SK-N-SH (cell line): ENCODE measurements at regions not wholly inside any gene's neighbourhood (a gene's known extent, or its start where the extent isn't known, plus 50 kb on each side); places are given as distances from the start of the nearest gene placed in this dataset.

ENCODE experiments used
- EP300 ChIP-seq, 2 experiments: IDR thresholded peaks; 2 replicates each; pipeline versions ENCODE4 v1.4.0 to v1.6.1; 2012; ENCODE audit warnings: borderline replicate concordance in 1 of 2, low read depth in 1 of 2, low read length in 1 of 2
- FOXJ3 ChIP-seq: sonication (generic); formaldehyde crosslinking; IDR thresholded peaks from 2 replicates; pipeline ENCODE4 v1.5.1; 2020; ENCODE audit warnings: mild to moderate bottlenecking, missing genetic modification reagents
- FOXM1 ChIP-seq: IDR thresholded peaks from 2 replicates; pipeline ENCODE4 v1.4.0; 2012; ENCODE audit warnings: low read depth, mild to moderate bottlenecking
- GATA2 ChIP-seq: sonication (generic); formaldehyde crosslinking; IDR thresholded peaks from 2 replicates; pipeline ENCODE4 v1.5.0; 2020; ENCODE audit warnings: mild to moderate bottlenecking, missing genetic modification reagents
- JUND ChIP-seq: IDR thresholded peaks from 2 replicates; pipeline ENCODE4 v1.4.0; 2012
- POLR2AphosphoS5 ChIP-seq: IDR thresholded peaks from 2 replicates; pipeline ENCODE4 v1.6.1; 2012; ENCODE audit warnings: low read depth, low read length
- RAD21 ChIP-seq: IDR thresholded peaks from 2 replicates; pipeline ENCODE4 v1.6.1; 2012; ENCODE audit warnings: mild to moderate bottlenecking, low read length
- RFX5 ChIP-seq: IDR thresholded peaks from 2 replicates; pipeline ENCODE4 v1.6.1; 2012; ENCODE audit warnings: mild to moderate bottlenecking, improper control_type of control experiment, low read length
- SIN3A ChIP-seq: IDR thresholded peaks from 2 replicates; pipeline ENCODE4 v1.6.1; 2012; ENCODE audit warnings: low read depth, mild to moderate bottlenecking, low read length, moderate library complexity, borderline replicate concordance
- SMC3 ChIP-seq: IDR thresholded peaks from 2 replicates; pipeline ENCODE4 v1.6.1; 2012; ENCODE audit warnings: low read depth, low read length, improper control_type of control experiment
- TAF1 ChIP-seq: IDR thresholded peaks from 2 replicates; pipeline ENCODE4 v1.6.1; 2012; ENCODE audit warnings: low read depth, mild to moderate bottlenecking, low read length, moderate library complexity, borderline replicate concordance
- TF ChIP-seq, protein P1 (sequence below): fragments of 200-600 bp; sonication (generic); IDR thresholded peaks from 2 replicates; pipeline ENCODE4 v1.6.1; 2017; ENCODE audit warnings: antibody characterized with exemption, mild to moderate bottlenecking, moderate library complexity
- TF ChIP-seq, protein P2 (sequence below): IDR thresholded peaks from 2 replicates; pipeline ENCODE4 v1.4.0; 2012; ENCODE audit warnings: low read depth, borderline replicate concordance

DNA sequence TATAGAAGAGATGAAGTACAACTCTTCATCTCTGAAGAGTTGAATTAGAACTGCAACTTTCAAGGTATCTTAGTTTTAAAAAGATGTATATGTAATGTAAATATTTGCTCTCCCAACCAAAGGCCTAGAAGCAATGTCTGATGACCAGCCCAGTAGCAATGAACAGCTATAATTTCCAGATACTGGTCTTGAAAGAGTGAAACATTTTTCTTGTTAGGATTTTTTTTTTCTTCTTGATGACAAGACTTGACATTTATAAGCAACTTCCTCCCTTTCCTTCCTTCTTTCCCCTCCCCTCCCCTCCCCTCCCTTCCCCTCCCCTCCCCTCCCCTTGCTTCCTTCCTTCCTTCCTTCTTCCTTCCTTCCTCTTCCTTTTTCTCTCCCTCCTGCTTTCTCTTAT is 423.4 kb downstream of the ZIC1 start:
- no peak for TF ChIP-seq POLR2AphosphoS5
- TF ChIP-seq, protein P1, sequence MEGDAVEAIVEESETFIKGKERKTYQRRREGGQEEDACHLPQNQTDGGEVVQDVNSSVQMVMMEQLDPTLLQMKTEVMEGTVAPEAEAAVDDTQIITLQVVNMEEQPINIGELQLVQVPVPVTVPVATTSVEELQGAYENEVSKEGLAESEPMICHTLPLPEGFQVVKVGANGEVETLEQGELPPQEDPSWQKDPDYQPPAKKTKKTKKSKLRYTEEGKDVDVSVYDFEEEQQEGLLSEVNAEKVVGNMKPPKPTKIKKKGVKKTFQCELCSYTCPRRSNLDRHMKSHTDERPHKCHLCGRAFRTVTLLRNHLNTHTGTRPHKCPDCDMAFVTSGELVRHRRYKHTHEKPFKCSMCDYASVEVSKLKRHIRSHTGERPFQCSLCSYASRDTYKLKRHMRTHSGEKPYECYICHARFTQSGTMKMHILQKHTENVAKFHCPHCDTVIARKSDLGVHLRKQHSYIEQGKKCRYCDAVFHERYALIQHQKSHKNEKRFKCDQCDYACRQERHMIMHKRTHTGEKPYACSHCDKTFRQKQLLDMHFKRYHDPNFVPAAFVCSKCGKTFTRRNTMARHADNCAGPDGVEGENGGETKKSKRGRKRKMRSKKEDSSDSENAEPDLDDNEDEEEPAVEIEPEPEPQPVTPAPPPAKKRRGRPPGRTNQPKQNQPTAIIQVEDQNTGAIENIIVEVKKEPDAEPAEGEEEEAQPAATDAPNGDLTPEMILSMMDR: no peak
- TF ChIP-seq JUND: no peak
- TF ChIP-seq FOXM1: no peak
- TF ChIP-seq SMC3: no peak
- TF ChIP-seq EP300 (IDR thresholded peaks at IDR 0.05; ENCODE audit: borderline replicate concordance in 1 of 2, low read depth in 1 of 2, low read length in 1 of 2): no peak
- TF ChIP-seq RAD21: no peak
- no peak for TF ChIP-seq TAF1
- TF ChIP-seq GATA2: no peak
- TF ChIP-seq SIN3A: no peak
- TF ChIP-seq FOXJ3: no peak
- no peak for TF ChIP-seq RFX5
- TF ChIP-seq, protein P2, sequence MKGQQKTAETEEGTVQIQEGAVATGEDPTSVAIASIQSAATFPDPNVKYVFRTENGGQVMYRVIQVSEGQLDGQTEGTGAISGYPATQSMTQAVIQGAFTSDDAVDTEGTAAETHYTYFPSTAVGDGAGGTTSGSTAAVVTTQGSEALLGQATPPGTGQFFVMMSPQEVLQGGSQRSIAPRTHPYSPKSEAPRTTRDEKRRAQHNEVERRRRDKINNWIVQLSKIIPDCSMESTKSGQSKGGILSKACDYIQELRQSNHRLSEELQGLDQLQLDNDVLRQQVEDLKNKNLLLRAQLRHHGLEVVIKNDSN: no peak
